Adrenal gland (tissue), 9 donors: ENCODE measurements at regions not wholly inside any gene's neighbourhood (a gene's known extent, or its start where the extent isn't known, plus 50 kb on each side); places are given as distances from the start of the nearest gene placed in this dataset.
"Not testable (repeated sequence)": the region's sequence is repeated elsewhere in the genome, so short reads cannot be mapped to it uniquely, and the experiment has no call there.

ENCODE experiments used
- DNase-seq, 7 donors: peaks; one replicate each; pipeline ENCODE4 v3.0.0-alpha.2; 2019 to 2020
- H3K27ac ChIP-seq, 5 donors: fragments of 200-600 bp; sonication (generic) in 4 of 5; 1 replicate in 3 of 5; 2 replicates in 2 of 5; pipeline versions ENCODE4 v1.5.1 to v1.8.0; 2016 to 2020; ENCODE audit warnings: mild to moderate bottlenecking in 1 of 5
- H3K27me3 ChIP-seq: fragments of 200-600 bp; 2 replicates; pipeline ENCODE4 v1.8.0; 2021
- H3K36me3 ChIP-seq, 2 donors: fragments of 200-600 bp; replicated peaks in 1 of 2; 1 replicate in 1 of 2; 2 replicates in 1 of 2; pipeline versions ENCODE4 v1.5.1 to v1.8.0; 2018 to 2022
- H3K4me1 ChIP-seq, 2 donors: fragments of 200-600 bp; replicated peaks in 1 of 2; 1 replicate in 1 of 2; 2 replicates in 1 of 2; pipeline versions ENCODE4 v1.5.1 to v1.8.0; 2018 to 2021
- H3K4me3 ChIP-seq, 4 donors: fragments of 200-600 bp; sonication (generic) in 3 of 4; one replicate each; pipeline ENCODE4 v1.5.1; 2016 to 2018
- H3K9me3 ChIP-seq, 3 donors: fragments of 200-600 bp; sonication (generic) in 1 of 3; replicated peaks in 1 of 3; 1 replicate in 2 of 3; 2 replicates in 1 of 3; pipeline versions ENCODE4 v1.5.1 to v1.8.0; 2016 to 2021
- CTCF ChIP-seq, 6 experiments: fragments of 450-650 bp in 4 of 6; fragments of 200-600 bp in 2 of 6; sonication (generic) in 1 of 6; IDR thresholded peaks; 1 replicate in 5 of 6; 2 replicates in 1 of 6; pipeline versions ENCODE4 v1.5.1 to v1.8.0; 2016 to 2021; ENCODE audit warnings: antibody characterized with exemption in 6 of 6, mild to moderate bottlenecking in 2 of 6, moderate library complexity in 1 of 6
- POLR2A ChIP-seq, 2 donors: fragments of 450-650 bp; IDR thresholded peaks; one replicate each; pipeline ENCODE4 v1.6.1; 2017; ENCODE audit warnings: antibody characterized with exemption in 2 of 2, mild to moderate bottlenecking in 2 of 2, moderate library complexity in 1 of 2
- WGBS, 4 donors: extraction: QIAGEN DNeasy Blood & Tissue Kit in 2 of 4; methylation state at CpG; one replicate each; pipeline versions ENCODE4 v1.1.5 to v1.1.7; 2013 to 2017; 5-methylcytosine and 5-hydroxymethylcytosine counted together
- intact Hi-C, 2 donors: fragments of 100-400 bp; cut with DNase I; formaldehyde crosslinking; loops; one replicate each; pipeline versions ENCODE4 v1.14.1 to v1.15.0; 2022 to 2023
- donor health status: healthy with polysubstance abuse.
- donor health status: Bipolar disorder and iron deficiency.
- donor health status: DM: yes; HTN: yes; CAD: no.
- donor health status: DM: no; HTN: no; CAD: no.
- donor health status: DM: no; HTN: no; CAD: no.

DNA sequence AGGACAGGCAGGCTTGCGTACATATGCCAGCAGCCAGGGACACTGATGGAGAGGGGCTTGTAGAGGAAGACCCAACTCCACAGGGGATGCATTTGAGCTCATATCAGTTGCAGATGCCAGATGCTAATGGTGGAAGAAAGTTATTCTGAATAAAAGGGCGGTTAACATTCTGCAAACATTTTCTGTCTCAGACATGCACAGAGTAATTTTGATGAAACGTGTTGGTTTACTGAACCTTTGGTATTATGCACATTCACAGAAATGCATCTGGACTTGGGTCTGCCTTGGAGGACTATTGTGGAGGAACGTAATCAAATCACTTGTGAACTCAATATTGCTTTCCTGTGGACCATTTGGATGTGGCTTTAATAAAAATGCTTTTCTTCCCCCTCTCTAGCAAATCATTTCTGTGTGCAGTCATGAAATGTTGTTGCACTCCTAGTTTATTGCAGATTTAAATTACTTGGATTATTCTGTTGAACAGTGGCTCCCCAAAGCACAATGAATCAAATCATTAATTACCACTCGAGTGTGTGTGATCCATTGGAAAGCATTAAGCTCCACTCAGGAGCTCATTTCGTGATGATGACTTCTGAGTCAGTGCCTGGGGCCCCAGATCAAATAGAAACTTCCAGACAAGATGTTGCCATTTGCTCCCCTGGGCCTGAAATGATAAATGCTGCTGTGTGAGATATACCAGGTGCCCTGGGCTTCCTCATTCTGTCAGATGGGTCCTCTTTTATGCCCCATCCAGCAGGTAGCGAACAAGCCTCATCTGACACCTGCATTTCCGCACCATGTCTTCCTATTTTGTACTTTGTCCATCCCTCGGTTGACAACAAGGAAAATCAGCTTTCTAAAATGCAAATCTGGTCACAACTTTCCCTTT, 697.0 kb upstream of the HS6ST1 start:
- Histone ChIP-seq H3K4me1 (no peaks in the 10 kb centered on the region), H3K36me3 (no peaks in the 10 kb centered on the region), H3K27me3 (no peaks in the 10 kb centered on the region), H3K4me3 (no peak overlapping the region), H3K27ac (no peak overlapping the region), H3K9me3 (no peaks in the 10 kb centered on the region)
- DNase-seq = no peak
- intact Hi-C loops = no loop called here
- 69 to 79% (median 73%) methylated on average over 9 of the region's 9 CpGs for WGBS, 4 donors
- TF ChIP-seq CTCF (IDR thresholded peaks at IDR 0.05) (no peak), POLR2A (IDR thresholded peaks at IDR 0.05) (no peak)

DNA sequence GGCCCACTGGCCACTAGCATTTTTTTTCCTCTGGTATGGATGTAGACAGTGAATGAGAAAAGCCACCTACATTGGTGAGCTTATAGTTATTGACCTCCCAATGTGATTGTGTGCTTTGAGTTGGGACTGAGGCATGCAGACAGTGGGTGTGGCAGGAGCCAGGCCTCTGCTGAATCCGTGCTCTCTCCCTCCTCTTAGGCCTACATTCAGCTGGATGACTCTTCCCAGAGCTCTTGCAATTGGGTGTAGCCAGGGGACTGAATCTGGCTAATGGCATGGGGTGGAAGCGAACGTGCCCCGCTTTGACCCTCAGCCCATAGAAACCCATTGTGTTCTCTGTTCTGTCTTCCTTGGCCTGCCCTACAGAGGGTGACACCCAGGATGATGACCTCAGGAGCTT, 698.3 kb upstream of the HS6ST1 start:
- WGBS, 4 donors = 91 to 100% (median 92%) methylated on average over 3 to 4 of the region's 4 CpGs
- no peaks in the 10 kb centered on the region for H3K27me3 ChIP-seq
- no peak for TF ChIP-seq CTCF (IDR thresholded peaks at IDR 0.05)
- TF ChIP-seq POLR2A (IDR thresholded peaks at IDR 0.05) = no peak
- no peaks in the 10 kb centered on the region for H3K36me3 ChIP-seq
- H3K9me3 ChIP-seq = no peaks in the 10 kb centered on the region
- H3K4me3 ChIP-seq = no peak overlapping the region
- intact Hi-C loops = no loop called here
- H3K27ac ChIP-seq = no peak overlapping the region
- no peak for DNase-seq
- H3K4me1 ChIP-seq = no peaks in the 10 kb centered on the region

DNA sequence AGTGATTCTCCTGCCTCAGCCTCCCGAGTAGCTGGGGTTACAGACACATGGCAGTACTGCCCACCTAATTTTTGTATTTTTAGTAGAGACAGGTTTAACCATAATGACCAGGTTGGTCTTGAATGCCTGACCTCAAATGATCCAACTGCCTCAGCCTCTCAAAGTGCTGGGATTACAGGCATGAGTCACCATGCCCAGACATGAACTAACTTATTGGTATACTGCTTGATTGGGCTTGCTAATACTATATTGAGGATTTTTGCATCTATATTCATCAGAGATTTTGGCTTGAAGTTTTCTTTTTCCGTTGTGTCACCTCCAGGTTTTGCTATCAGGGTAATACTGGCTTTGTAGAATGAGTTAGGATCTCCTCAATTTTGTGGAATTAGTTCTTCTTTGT, 706.1 kb upstream of the HS6ST1 start:
- TF ChIP-seq POLR2A (IDR thresholded peaks at IDR 0.05) (no peak), CTCF (IDR thresholded peaks at IDR 0.05) (no peak)
- WGBS, 4 donors = 50 to 78% (median 69%) methylated on average over 2 of the region's 2 CpGs
- DNase-seq = no peak
- Histone ChIP-seq H3K4me3 (no peak overlapping the region), H3K27me3 (peaks cover 14% of the 10 kb centered on the region), H3K27ac (no peak overlapping the region), H3K4me1 (no peaks in the 10 kb centered on the region), H3K36me3 (no peaks in the 10 kb centered on the region), H3K9me3 (no peaks in the 10 kb centered on the region)
- intact Hi-C loops = no loop called here

DNA sequence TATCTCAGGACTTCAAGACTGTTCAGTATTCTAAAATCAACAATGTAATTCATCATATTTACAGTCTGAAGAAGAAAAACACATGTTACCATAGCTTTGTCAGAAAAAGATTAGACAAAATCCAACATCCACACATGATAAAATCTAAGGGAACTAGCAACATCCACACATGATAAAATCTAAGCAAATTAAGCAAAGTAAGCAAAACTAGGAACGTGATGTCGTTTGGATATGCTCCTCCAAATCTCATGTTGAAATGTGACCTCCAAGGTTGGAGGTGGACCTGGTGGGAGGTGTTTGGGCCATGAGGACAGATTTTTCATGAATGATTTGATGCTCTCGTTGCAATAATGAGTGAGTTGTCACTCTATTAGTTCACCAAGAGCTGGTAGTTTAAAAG, 717.3 kb upstream of the HS6ST1 start:
- no peaks in the 10 kb centered on the region for H3K36me3 ChIP-seq
- WGBS, 4 donors = 48 to 58% (median 49%) methylated on average over 3 of the region's 3 CpGs
- no peaks in the 10 kb centered on the region for H3K9me3 ChIP-seq
- no peak overlapping the region for H3K27ac ChIP-seq
- no peak for DNase-seq
- no peaks in the 10 kb centered on the region for H3K27me3 ChIP-seq
- no peak overlapping the region for H3K4me3 ChIP-seq
- no peaks in the 10 kb centered on the region for H3K4me1 ChIP-seq
- intact Hi-C loops = no loop called here
- TF ChIP-seq POLR2A (IDR thresholded peaks at IDR 0.05) (no peak), CTCF (IDR thresholded peaks at IDR 0.05) (no peak)

- 74 to 96% (median 93%) methylated on average over 8 to 10 of the region's 10 CpGs for WGBS, 4 donors
These were observed 725.0 kb upstream of the HS6ST1 start for GRCh38 chr2:129043677-129044076.

DNA sequence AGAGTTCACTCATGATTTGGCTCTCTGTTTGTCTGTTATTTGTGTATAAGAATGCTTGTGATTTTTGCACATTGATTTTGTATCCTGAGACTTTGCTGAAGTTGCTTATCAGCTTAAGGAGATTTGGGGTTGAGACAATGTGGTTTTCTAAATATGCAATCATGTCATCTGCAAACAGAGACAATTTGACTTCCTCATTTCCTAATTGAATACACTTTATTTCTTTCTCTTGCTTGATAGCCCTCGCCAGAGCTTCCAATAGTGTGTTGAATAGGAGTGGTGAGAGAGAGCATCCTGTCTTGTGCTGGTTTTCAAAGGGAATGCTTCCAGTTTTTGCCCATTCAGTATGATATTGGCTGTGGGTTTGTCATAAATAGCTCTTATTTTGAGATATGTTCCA, 727.8 kb upstream of the HS6ST1 start:
- DNase-seq, H3K4me3 ChIP-seq, H3K27ac ChIP-seq, H3K36me3 ChIP-seq, H3K27me3 ChIP-seq, H3K4me1 ChIP-seq, H3K9me3 ChIP-seq, intact Hi-C loops: not testable (repeated sequence)
- 58 to 93% (median 65%) methylated on average over 1 of the region's 1 CpG for WGBS, 4 donors

More at GRCh38 chr2:129043677-129044076, 725.0 kb upstream of the HS6ST1 start:
- H3K9me3 ChIP-seq, H3K27ac ChIP-seq, intact Hi-C loops, DNase-seq, H3K27me3 ChIP-seq, H3K4me3 ChIP-seq, H3K36me3 ChIP-seq, H3K4me1 ChIP-seq: not testable (repeated sequence)
